Prostate gland (tissue), 2 donors: ENCODE measurements at regions not wholly inside any gene's neighbourhood (a gene's known extent, or its start where the extent isn't known, plus 50 kb on each side); places are given as distances from the start of the nearest gene placed in this dataset.

ENCODE experiments used
- DNase-seq: peaks from one replicate; pipeline ENCODE4 v3.0.0-alpha.2; 2019; ENCODE audit warnings: low spot score
- H3K27ac ChIP-seq, 2 donors: fragments of 200-600 bp; sonication (generic); 2 replicates each; pipeline ENCODE4 v1.5.1; 2017 to 2019
- H3K27me3 ChIP-seq: fragments of 200-600 bp; sonication (generic); replicated peaks from 2 replicates; pipeline ENCODE4 v1.5.1; 2019; ENCODE audit not compliant: insufficient read depth
- H3K36me3 ChIP-seq, 2 donors: fragments of 200-600 bp; sonication (generic); 1 replicate in 1 of 2; 2 replicates in 1 of 2; pipeline versions ENCODE4 v1.5.1 to v1.8.1; 2017 to 2019
- H3K4me1 ChIP-seq: fragments of 200-600 bp; sonication (generic); replicated peaks from 2 replicates; pipeline ENCODE4 v1.5.1; 2019
- H3K4me3 ChIP-seq, 2 donors: fragments of 200-600 bp; sonication (generic); 2 replicates each; pipeline ENCODE4 v1.5.1; 2017 to 2019
- H3K9me3 ChIP-seq: fragments of 200-600 bp; sonication (generic); 2 replicates; pipeline ENCODE4 v1.5.1; 2017
- POLR2A ChIP-seq: fragments of 450-650 bp; IDR thresholded peaks from one replicate; pipeline ENCODE4 v1.6.1; 2016; ENCODE audit warnings: antibody characterized with exemption, mild to moderate bottlenecking
- POLR2AphosphoS5 ChIP-seq: sonication (generic); formaldehyde crosslinking; IDR thresholded peaks from one replicate; pipeline ENCODE4 v1.6.1; 2017; ENCODE audit warnings: antibody characterized with exemption
- WGBS: methylation state at CpG from one replicate; pipeline ENCODE4 v1.1.5; 2018; 5-methylcytosine and 5-hydroxymethylcytosine counted together
- intact Hi-C: fragments of 100-400 bp; cut with DNase I; formaldehyde crosslinking; loops from one replicate; pipeline ENCODE4 v1.14.2; 2022
- TF ChIP-seq, protein P1 (sequence below), 4 experiments: fragments of 200-600 bp in 2 of 4; fragments of 450-650 bp in 2 of 4; sonication (generic) in 2 of 4; IDR thresholded peaks; 1 replicate in 3 of 4; 2 replicates in 1 of 4; pipeline ENCODE4 v1.5.1; 2016 to 2019; ENCODE audit warnings: antibody characterized with exemption in 4 of 4, mild to moderate bottlenecking in 2 of 4, moderate library complexity in 2 of 4

DNA sequence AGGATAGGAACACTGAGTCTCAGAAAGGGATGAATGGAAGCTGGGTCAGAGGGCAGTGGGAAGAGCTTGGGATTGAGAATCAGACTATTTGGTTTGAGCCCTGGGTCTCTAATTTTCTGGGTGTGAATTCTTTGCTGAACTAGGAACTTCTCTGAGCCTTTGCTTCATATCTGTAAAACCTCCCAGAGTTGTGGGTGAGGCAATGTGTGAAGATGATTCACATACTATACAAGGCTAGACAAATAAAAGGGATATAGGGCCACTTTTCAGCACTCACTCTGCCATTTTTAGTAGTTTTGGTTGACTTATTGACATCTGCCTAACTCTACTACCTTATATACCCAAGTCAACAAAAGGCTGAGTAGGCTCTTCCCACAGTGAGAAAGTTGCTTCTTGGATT lies 77.7 kb upstream of the JUN start:
- Histone ChIP-seq H3K4me1 (no peaks in the 10 kb centered on the region), H3K36me3 (no peaks in the 10 kb centered on the region), H3K27ac (no peak overlapping the region), H3K9me3 (no peaks in the 10 kb centered on the region), H3K27me3 (no peaks in the 10 kb centered on the region), H3K4me3 (no peak overlapping the region)
- DNase-seq: no peak
- no peak for TF ChIP-seq POLR2A
- intact Hi-C loops: no loop called here

DNA sequence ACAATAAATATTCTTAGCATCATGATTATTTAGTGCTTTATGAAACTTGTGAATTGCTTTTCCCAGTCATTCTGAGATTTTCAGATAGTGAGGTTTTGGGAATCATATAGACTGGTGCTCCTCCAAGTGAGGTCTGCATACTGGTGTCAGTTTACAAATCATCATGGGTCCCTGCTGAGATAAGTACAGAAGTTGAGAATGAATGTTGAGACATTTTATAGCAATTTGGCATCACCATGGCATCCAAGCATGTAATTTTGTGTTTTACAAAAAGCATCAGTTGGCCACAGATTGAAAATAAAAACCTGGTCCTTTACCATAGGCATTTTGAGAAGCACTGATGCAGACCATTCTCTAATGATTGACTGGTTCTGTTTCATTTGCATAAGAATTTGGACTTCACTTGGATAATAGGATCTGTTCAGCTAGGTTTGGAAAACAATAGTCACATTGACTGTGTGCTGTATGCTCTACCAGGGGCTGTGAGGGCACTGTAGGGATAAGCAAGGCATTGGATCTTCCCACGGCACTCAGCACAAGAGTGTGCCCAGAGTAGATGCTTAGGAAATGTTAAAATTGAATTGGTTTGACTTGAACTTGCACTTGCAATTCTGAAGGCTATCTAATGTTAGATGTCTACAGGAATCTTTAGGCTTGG lies 79.0 kb upstream of the JUN start:
- no peak overlapping the region for H3K4me3 ChIP-seq
- no peak for DNase-seq
- WGBS: 100% methylated on average over 1 of the region's 1 CpG
- TF ChIP-seq POLR2A (no peak), POLR2AphosphoS5 (no peak)
- TF ChIP-seq, protein P1, sequence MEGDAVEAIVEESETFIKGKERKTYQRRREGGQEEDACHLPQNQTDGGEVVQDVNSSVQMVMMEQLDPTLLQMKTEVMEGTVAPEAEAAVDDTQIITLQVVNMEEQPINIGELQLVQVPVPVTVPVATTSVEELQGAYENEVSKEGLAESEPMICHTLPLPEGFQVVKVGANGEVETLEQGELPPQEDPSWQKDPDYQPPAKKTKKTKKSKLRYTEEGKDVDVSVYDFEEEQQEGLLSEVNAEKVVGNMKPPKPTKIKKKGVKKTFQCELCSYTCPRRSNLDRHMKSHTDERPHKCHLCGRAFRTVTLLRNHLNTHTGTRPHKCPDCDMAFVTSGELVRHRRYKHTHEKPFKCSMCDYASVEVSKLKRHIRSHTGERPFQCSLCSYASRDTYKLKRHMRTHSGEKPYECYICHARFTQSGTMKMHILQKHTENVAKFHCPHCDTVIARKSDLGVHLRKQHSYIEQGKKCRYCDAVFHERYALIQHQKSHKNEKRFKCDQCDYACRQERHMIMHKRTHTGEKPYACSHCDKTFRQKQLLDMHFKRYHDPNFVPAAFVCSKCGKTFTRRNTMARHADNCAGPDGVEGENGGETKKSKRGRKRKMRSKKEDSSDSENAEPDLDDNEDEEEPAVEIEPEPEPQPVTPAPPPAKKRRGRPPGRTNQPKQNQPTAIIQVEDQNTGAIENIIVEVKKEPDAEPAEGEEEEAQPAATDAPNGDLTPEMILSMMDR (IDR thresholded peaks at IDR 0.05): no peak
- H3K9me3 ChIP-seq: no peaks in the 10 kb centered on the region
- no peak overlapping the region for H3K27ac ChIP-seq
- intact Hi-C loops: no loop called here
- no peaks in the 10 kb centered on the region for H3K27me3 ChIP-seq
- no peaks in the 10 kb centered on the region for H3K36me3 ChIP-seq
- no peaks in the 10 kb centered on the region for H3K4me1 ChIP-seq

DNA sequence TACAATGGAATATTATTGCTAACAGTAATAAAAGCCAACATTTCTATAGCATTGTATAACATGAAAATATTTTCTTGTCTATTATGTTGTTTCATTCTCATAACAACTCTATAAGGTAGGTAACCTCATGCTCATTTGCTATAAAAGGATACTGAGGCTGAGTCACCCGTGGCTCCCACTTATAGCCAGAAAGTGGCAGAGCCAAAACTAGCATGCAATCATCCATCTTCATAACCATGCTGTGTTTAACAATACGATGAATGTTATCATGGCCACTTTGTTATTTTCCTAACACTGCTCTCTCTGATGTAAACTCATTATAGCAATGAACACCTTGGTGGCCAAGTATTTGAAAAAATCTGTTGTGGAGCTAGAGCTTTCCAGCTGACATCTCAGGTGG lies 80.8 kb upstream of the JUN start:
- intact Hi-C loops: no loop called here
- WGBS: 92% methylated on average over 2 of the region's 2 CpGs

DNA sequence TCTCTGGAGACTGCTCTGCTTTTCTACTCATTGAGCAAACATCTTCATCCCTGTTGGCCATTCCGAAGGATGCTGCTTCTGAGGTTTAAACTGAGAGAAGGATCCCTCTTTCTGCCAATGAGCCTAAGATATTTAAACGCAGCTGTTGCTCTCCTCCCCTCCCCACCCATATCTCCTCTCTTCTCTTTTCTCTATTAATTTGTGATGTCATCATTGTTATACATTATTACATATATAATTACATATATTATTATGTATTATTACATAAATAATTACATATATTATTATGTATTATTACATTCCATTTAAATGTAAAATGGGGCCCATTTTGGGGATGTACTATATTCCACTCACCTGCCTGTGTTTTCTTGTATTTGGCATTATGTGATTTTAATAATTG lies 82.7 kb upstream of the JUN start:
- H3K4me1 ChIP-seq: no peaks in the 10 kb centered on the region
- DNase-seq: no peak
- no peaks in the 10 kb centered on the region for H3K27me3 ChIP-seq
- H3K36me3 ChIP-seq: no peaks in the 10 kb centered on the region
- no peak overlapping the region for H3K27ac ChIP-seq
- intact Hi-C loops: no loop called here
- TF ChIP-seq POLR2A: no peak
- TF ChIP-seq, protein P1 (IDR thresholded peaks at IDR 0.05): no peak
- TF ChIP-seq POLR2AphosphoS5: no peak
- no peaks in the 10 kb centered on the region for H3K9me3 ChIP-seq
- no peak overlapping the region for H3K4me3 ChIP-seq
- WGBS: 92% methylated on average over 2 of the region's 2 CpGs

More for the DNA sequence above, 80.8 kb upstream of the JUN start:
- Histone ChIP-seq H3K9me3 (no peaks in the 10 kb centered on the region), H3K4me1 (no peaks in the 10 kb centered on the region), H3K27ac (no peak overlapping the region), H3K36me3 (no peaks in the 10 kb centered on the region), H3K4me3 (no peak overlapping the region), H3K27me3 (no peaks in the 10 kb centered on the region)
- TF ChIP-seq POLR2AphosphoS5 (no peak), POLR2A (no peak)
- TF ChIP-seq, protein P1 (IDR thresholded peaks at IDR 0.05): no peak
- DNase-seq: no peak

DNA sequence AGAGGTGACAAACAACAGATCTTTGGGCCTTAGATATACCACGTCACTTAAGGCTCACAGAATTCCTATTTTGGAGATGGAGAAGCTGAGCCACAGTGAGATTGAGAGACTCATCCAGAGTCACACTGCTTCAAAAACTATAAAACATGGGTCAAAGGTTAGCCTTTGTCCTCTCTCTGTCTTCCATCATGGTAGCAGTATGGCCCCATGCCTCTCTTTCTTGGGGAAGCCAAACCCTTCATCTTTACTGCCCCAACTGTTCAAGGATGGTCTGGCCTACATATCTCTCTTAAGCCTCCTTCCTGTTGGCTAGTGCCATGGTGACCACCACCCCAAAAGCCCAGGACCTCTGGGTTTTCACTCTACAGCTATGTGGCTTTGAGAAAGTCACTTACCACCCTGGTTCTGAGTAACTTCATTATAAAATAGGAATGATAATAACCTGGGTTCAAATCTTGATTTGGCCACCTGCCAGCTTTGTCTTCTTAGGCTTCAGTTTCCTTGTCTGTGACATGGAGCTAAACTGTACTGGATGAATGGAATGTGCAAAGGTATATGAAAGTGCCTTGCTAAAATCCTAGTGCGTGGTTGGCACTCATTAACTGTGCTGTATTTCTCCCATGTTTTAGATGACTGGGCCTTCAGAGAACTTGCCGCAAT lies 85.9 kb upstream of the JUN start:
- no peak for DNase-seq
- Histone ChIP-seq H3K4me3 (no peak overlapping the region), H3K27me3 (no peaks in the 10 kb centered on the region), H3K36me3 (no peaks in the 10 kb centered on the region), H3K27ac (no peak overlapping the region), H3K9me3 (no peaks in the 10 kb centered on the region), H3K4me1 (peaks cover 2% of the 10 kb centered on the region)
- intact Hi-C loops: no loop called here
- 93% methylated on average over 3 of the region's 3 CpGs for WGBS
- no peak for TF ChIP-seq POLR2A
- TF ChIP-seq, protein P1 (IDR thresholded peaks at IDR 0.05): no peak
- no peak for TF ChIP-seq POLR2AphosphoS5
